H9 (cell line): ENCODE measurements at regions not wholly inside any gene's neighbourhood (a gene's known extent, or its start where the extent isn't known, plus 50 kb on each side); places are given as distances from the start of the nearest gene placed in this dataset.

ENCODE experiments used
- DNase-seq: peaks from one replicate; pipeline ENCODE4 v3.0.0-alpha.2; 2017
- H2AFZ ChIP-seq: one replicate; pipeline ENCODE4 v1.6.1; 2013; ENCODE audit warnings: mild to moderate bottlenecking, low read length, control low read depth, moderate library complexity
- H2AK5ac ChIP-seq: 2 replicates; pipeline ENCODE4 v1.6.1; 2013; ENCODE audit warnings: low read length, control low read depth, mixed read lengths; ENCODE audit not compliant: insufficient read length
- H2BK120ac ChIP-seq: one replicate; pipeline ENCODE4 v1.6.1; 2013; ENCODE audit warnings: low read depth, mild to moderate bottlenecking, low read length, control low read depth, inconsistent platforms; ENCODE audit not compliant: poor library complexity, severe bottlenecking
- H2BK12ac ChIP-seq: 2 replicates; pipeline ENCODE4 v1.6.1; 2013; ENCODE audit warnings: low read length, control low read depth, mixed read lengths, low read depth; ENCODE audit not compliant: insufficient read length
- H2BK15ac ChIP-seq: 2 replicates; pipeline ENCODE4 v1.6.1; 2013; ENCODE audit warnings: low read depth, low read length, control low read depth
- H2BK20ac ChIP-seq: one replicate; pipeline ENCODE4 v1.6.1; 2013; ENCODE audit warnings: low read depth, mild to moderate bottlenecking, low read length, control low read depth, inconsistent platforms; ENCODE audit not compliant: poor library complexity, severe bottlenecking
- H2BK5ac ChIP-seq: 2 replicates; pipeline ENCODE4 v1.6.1; 2013; ENCODE audit warnings: low read length, control low read depth, mixed read lengths; ENCODE audit not compliant: insufficient read length
- H3K14ac ChIP-seq: 2 replicates; pipeline ENCODE4 v1.6.1; 2013; ENCODE audit warnings: low read length, control low read depth; ENCODE audit not compliant: insufficient read depth
- H3K18ac ChIP-seq: 2 replicates; pipeline ENCODE4 v1.6.1; 2013; ENCODE audit warnings: low read depth, mild to moderate bottlenecking, mixed read lengths, low read length, control low read depth; ENCODE audit not compliant: insufficient read length
- H3K23ac ChIP-seq: 2 replicates; pipeline ENCODE4 v1.6.1; 2013; ENCODE audit warnings: low read length, control low read depth, mixed read lengths, low read depth; ENCODE audit not compliant: insufficient read length
- H3K23me2 ChIP-seq: 2 replicates; pipeline ENCODE4 v1.6.1; 2013; ENCODE audit warnings: low read depth, mild to moderate bottlenecking, mixed read lengths, low read length, control low read depth; ENCODE audit not compliant: insufficient read length, poor library complexity, severe bottlenecking
- H3K27ac ChIP-seq: 2 replicates; pipeline ENCODE4 v1.5.1; 2013; ENCODE audit warnings: low read length, control low read depth, mixed read lengths, low read depth; ENCODE audit not compliant: insufficient read length
- H3K27me3 ChIP-seq: 2 replicates; pipeline ENCODE4 v1.6.1; 2013; ENCODE audit warnings: low read length, control low read depth, inconsistent platforms; ENCODE audit not compliant: insufficient read depth
- H3K4ac ChIP-seq: 2 replicates; pipeline ENCODE4 v1.6.1; 2013; ENCODE audit warnings: low read depth, mild to moderate bottlenecking, control low read depth, inconsistent platforms, low read length, moderate library complexity
- H3K4me1 ChIP-seq: 2 replicates; pipeline ENCODE4 v1.6.1; 2013; ENCODE audit warnings: low read length, control low read depth, inconsistent platforms; ENCODE audit not compliant: insufficient read depth
- H3K4me2 ChIP-seq: 2 replicates; pipeline ENCODE4 v1.6.1; 2013; ENCODE audit warnings: low read length, control low read depth, mixed read lengths; ENCODE audit not compliant: insufficient read length, insufficient read depth
- H3K56ac ChIP-seq: 2 replicates; pipeline ENCODE4 v1.6.1; 2013; ENCODE audit warnings: low read depth, mild to moderate bottlenecking, mixed read lengths, low read length, control low read depth; ENCODE audit not compliant: insufficient read length
- H3K79me1 ChIP-seq: 2 replicates; pipeline ENCODE4 v1.6.1; 2013; ENCODE audit warnings: low read depth, mild to moderate bottlenecking, moderate library complexity, low read length, control low read depth, inconsistent platforms; ENCODE audit not compliant: insufficient read depth, poor library complexity, severe bottlenecking
- H3K79me2 ChIP-seq: 2 replicates; pipeline ENCODE4 v1.6.1; 2013; ENCODE audit warnings: low read length, control low read depth, inconsistent platforms; ENCODE audit not compliant: insufficient read depth
- H3K9ac ChIP-seq: 2 replicates; pipeline ENCODE4 v1.6.1; 2013; ENCODE audit warnings: low read length, control low read depth, mixed read lengths; ENCODE audit not compliant: insufficient read length; ENCODE audit errors: extremely low read depth
- H3K9me3 ChIP-seq: one replicate; pipeline ENCODE4 v1.6.1; 2013; ENCODE audit warnings: low read depth, low read length, inconsistent platforms; ENCODE audit not compliant: control insufficient read depth
- H3T11ph ChIP-seq: one replicate; pipeline ENCODE4 v1.6.1; 2013; ENCODE audit warnings: mild to moderate bottlenecking, low read length, control low read depth, inconsistent platforms
- H4K20me1 ChIP-seq: one replicate; pipeline ENCODE4 v1.6.1; 2013; ENCODE audit not compliant: control insufficient read depth, insufficient read length, insufficient read depth
- H4K5ac ChIP-seq: 2 replicates; pipeline ENCODE4 v1.6.1; 2013; ENCODE audit warnings: low read depth, mild to moderate bottlenecking, mixed read lengths, low read length, control low read depth; ENCODE audit not compliant: insufficient read length
- H4K8ac ChIP-seq: replicated peaks from 2 replicates; pipeline ENCODE4 v1.6.1; 2013; ENCODE audit warnings: low read length, control low read depth, mixed read lengths, low read depth; ENCODE audit not compliant: insufficient read length
- H4K91ac ChIP-seq: 2 replicates; pipeline ENCODE4 v1.6.1; 2013; ENCODE audit warnings: low read depth, mild to moderate bottlenecking, moderate library complexity, mixed read lengths, low read length, control low read depth; ENCODE audit not compliant: insufficient read length
- H3K27ac Mint-ChIP-seq, 3 experiments: 2 replicates in 2 of 3; 3 replicates in 1 of 3; pipeline ENCODE4 v1.8.0; 2020 to 2021; ENCODE audit warnings: mixed read lengths in 3 of 3, mild to moderate bottlenecking in 1 of 3, moderate library complexity in 1 of 3
- H3K27me3 Mint-ChIP-seq: 2 replicates; pipeline ENCODE4 v1.8.0; 2021; ENCODE audit warnings: low read depth, mild to moderate bottlenecking, moderate library complexity, mixed read lengths
- H3K36me3 Mint-ChIP-seq, 3 experiments: 2 replicates in 2 of 3; 3 replicates in 1 of 3; pipeline ENCODE4 v1.8.0; 2020 to 2021; ENCODE audit warnings: low read depth in 3 of 3, mixed read lengths in 3 of 3; ENCODE audit not compliant: insufficient read depth in 1 of 3
- H3K4me1 Mint-ChIP-seq, 2 experiments: 2 replicates each; pipeline ENCODE4 v1.8.0; 2020; ENCODE audit warnings: mixed read lengths in 2 of 2
- H3K4me3 Mint-ChIP-seq, 2 experiments: 2 replicates in 1 of 2; 3 replicates in 1 of 2; pipeline ENCODE4 v1.8.0; 2020 to 2021; ENCODE audit warnings: mild to moderate bottlenecking in 2 of 2, mixed read lengths in 2 of 2, moderate library complexity in 1 of 2
- H3K9me3 Mint-ChIP-seq, 2 experiments: 2 replicates in 1 of 2; 3 replicates in 1 of 2; pipeline ENCODE4 v1.8.0; 2020; ENCODE audit warnings: mild to moderate bottlenecking in 2 of 2, mixed read lengths in 2 of 2, moderate library complexity in 1 of 2
- WGBS: extraction: QIAGEN DNeasy Blood & Tissue Kit; methylation state at CpG from one replicate; pipeline ENCODE4 v1.1.7; 2013; ENCODE audit warnings: missing lambda C conversion rate, low lambda C conversion rate, mixed read lengths; ENCODE audit not compliant: insufficient read length; ENCODE audit errors: extremely low coverage; 5-methylcytosine and 5-hydroxymethylcytosine counted together
- TF ChIP-seq, protein P1 (sequence below): fragments of 200-600 bp; sonication (generic); conservative IDR thresholded peaks from 3 replicates; pipeline ENCODE4 v1.8.0; 2021; ENCODE audit warnings: antibody characterized with exemption, mild to moderate bottlenecking

DNA sequence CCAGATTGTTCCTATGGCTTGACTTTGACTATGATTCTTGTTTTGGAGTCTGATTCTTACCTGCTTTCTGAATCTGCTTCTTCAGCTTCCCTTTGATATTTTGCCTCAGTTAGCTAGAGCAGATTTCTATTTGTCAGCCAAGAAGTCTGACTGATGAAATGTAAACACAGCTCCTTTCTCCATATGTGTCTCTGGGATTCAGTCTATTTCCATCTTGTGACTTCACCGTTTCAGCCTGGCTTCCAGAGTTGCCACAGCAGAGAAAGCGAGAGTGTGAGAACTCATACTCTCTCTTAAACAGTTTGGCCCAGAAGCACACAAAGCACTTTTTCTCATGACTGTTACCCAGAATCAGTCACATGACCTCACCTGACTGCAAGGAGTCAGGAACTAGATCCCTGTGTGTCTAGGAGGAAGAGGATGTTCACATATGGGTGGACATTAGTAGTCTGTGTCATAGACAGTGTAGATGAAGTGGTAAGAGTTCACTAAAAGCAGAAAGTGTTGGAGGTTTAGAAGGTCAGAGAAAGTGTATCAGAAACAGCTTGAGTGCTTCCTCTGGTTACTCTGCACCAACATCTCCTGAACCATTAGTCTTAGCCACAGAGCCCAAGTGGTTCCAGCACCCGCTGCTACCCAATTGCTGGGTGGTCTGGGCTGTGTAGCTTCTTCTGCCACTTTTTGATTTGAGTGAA lies 103.4 kb upstream of the CDK6 start:
- Histone ChIP-seq H3K4ac (no peak overlapping the region), H4K5ac (no peak overlapping the region), H3K27me3 (no peaks in the 10 kb centered on the region), H3K23ac (no peak overlapping the region), H4K20me1 (no peaks in the 10 kb centered on the region), H2BK20ac (no peak overlapping the region), H3T11ph (no peak overlapping the region), H2AK5ac (no peak overlapping the region), H2BK15ac (no peak overlapping the region), H3K79me2 (no peaks in the 10 kb centered on the region), H2BK12ac (no peak overlapping the region), H3K79me1 (no peaks in the 10 kb centered on the region), H3K9me3 (no peaks in the 10 kb centered on the region), H3K4me2 (no peak overlapping the region), H3K9ac (no peak overlapping the region), H2AFZ (no peak overlapping the region), H3K27ac (no peak overlapping the region), H4K8ac (no peak overlapping the region), H3K4me1 (no peaks in the 10 kb centered on the region), H2BK120ac (no peak overlapping the region), H3K56ac (no peak overlapping the region), H2BK5ac (no peak overlapping the region), H3K14ac (no peak overlapping the region), H3K23me2 (no peaks in the 10 kb centered on the region), H4K91ac (no peak overlapping the region), H3K18ac (no peak overlapping the region)
- peaks cover 0 to 4% of the 10 kb centered on the region in 2 experiments; a peak in 2 of 5 replicates for H3K9me3 Mint-ChIP-seq
- no peak for DNase-seq
- no peaks in the 10 kb centered on the region for H3K36me3 Mint-ChIP-seq
- WGBS: no CpG with 5 or more reads among the region's 3 CpGs
- H3K4me1 Mint-ChIP-seq: no peaks in the 10 kb centered on the region
- H3K27ac Mint-ChIP-seq: no peak overlapping the region
- TF ChIP-seq, protein P1, sequence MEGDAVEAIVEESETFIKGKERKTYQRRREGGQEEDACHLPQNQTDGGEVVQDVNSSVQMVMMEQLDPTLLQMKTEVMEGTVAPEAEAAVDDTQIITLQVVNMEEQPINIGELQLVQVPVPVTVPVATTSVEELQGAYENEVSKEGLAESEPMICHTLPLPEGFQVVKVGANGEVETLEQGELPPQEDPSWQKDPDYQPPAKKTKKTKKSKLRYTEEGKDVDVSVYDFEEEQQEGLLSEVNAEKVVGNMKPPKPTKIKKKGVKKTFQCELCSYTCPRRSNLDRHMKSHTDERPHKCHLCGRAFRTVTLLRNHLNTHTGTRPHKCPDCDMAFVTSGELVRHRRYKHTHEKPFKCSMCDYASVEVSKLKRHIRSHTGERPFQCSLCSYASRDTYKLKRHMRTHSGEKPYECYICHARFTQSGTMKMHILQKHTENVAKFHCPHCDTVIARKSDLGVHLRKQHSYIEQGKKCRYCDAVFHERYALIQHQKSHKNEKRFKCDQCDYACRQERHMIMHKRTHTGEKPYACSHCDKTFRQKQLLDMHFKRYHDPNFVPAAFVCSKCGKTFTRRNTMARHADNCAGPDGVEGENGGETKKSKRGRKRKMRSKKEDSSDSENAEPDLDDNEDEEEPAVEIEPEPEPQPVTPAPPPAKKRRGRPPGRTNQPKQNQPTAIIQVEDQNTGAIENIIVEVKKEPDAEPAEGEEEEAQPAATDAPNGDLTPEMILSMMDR: no peak
- H3K27me3 Mint-ChIP-seq: peaks cover 3% of the 10 kb centered on the region; the same call in 1 of the 2 replicates
- no peak overlapping the region for H3K4me3 Mint-ChIP-seq
